ENCODE measurements at regions not wholly inside any gene's neighbourhood (a gene's known extent, or its start where the extent isn't known, plus 50 kb on each side); places are given as distances from the start of the nearest gene placed in this dataset.

DNA sequence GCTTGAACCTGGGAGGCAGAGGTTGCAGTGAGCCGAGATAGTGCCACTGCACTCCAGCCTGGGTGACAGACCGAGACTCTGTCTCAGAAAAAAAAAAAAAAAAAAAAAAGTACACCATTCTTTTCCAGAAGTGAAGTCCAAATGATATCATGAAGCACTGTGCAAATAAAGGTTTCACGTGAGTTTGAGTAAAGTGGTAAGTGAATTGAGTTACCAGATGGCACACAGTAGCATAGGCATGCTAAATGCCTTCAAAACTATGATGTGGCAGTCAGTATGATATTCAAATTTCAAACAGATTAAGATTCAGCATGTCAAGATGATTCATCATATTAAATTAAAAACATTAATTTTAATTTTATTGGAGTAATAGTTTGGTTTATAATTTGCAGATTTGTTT lies 195.2 kb downstream of the TAF11L14 start:
- Histone ChIP-seq H3K4me3 (ENCODE audit: low read depth, low read length) (no peak overlapping the region), H3K27ac (no peak overlapping the region), H3K27me3 (replicated peaks) (no peaks in the 10 kb centered on the region), H3K36me3 (replicated peaks) (no peaks in the 10 kb centered on the region)
- no peak for TF ChIP-seq CTCF (IDR thresholded peaks at IDR 0.05; ENCODE audit: low read depth, low read length, missing control alignments)
- in situ Hi-C loops (cut with HindIII; ENCODE audit: low pct_ligation_motif_present, low sequenced_read_pairs) = no loop called here
- DNase-seq = no peak

GRCh38 chr5:17831279-17831678 lies 197.0 kb downstream of the TAF11L14 start:
- DNase-seq = no peak
- no peak overlapping the region for H3K27ac ChIP-seq
- no peaks in the 10 kb centered on the region for H3K27me3 ChIP-seq (replicated peaks)
- no peaks in the 10 kb centered on the region for H3K36me3 ChIP-seq (replicated peaks)
- no peak overlapping the region for H3K4me3 ChIP-seq (ENCODE audit: low read depth, low read length)
- TF ChIP-seq CTCF (IDR thresholded peaks at IDR 0.05; ENCODE audit: low read depth, low read length, missing control alignments) = no peak
- in situ Hi-C loops (cut with HindIII; ENCODE audit: low pct_ligation_motif_present, low sequenced_read_pairs) = no loop called here

- H3K27me3 ChIP-seq (replicated peaks) = no peaks in the 10 kb centered on the region
- no peak for TF ChIP-seq CTCF (IDR thresholded peaks at IDR 0.05; ENCODE audit: low read depth, low read length, missing control alignments)
- DNase-seq = peak; percentile 70
- in situ Hi-C loops (cut with HindIII; ENCODE audit: low pct_ligation_motif_present, low sequenced_read_pairs) = no loop called here
- peak overlapping the region; percentile 13 for H3K27ac ChIP-seq
- no peaks in the 10 kb centered on the region for H3K36me3 ChIP-seq (replicated peaks)
- no peak overlapping the region for H3K4me3 ChIP-seq (ENCODE audit: low read depth, low read length)
These were observed 198.9 kb downstream of the TAF11L14 start for GRCh38 chr5:17832949-17833745.

- no peaks in the 10 kb centered on the region for H3K27me3 ChIP-seq (replicated peaks)
- H3K4me3 ChIP-seq (ENCODE audit: low read depth, low read length) = no peak overlapping the region
- no peak for DNase-seq
- TF ChIP-seq CTCF (IDR thresholded peaks at IDR 0.05; ENCODE audit: low read depth, low read length, missing control alignments) = no peak
- H3K36me3 ChIP-seq (replicated peaks) = no peaks in the 10 kb centered on the region
- in situ Hi-C loops (cut with HindIII; ENCODE audit: low pct_ligation_motif_present, low sequenced_read_pairs) = no loop called here
- no peak overlapping the region for H3K27ac ChIP-seq
These were observed 203.5 kb downstream of the TAF11L14 start for GRCh38 chr5:17837757-17838156.

DNA sequence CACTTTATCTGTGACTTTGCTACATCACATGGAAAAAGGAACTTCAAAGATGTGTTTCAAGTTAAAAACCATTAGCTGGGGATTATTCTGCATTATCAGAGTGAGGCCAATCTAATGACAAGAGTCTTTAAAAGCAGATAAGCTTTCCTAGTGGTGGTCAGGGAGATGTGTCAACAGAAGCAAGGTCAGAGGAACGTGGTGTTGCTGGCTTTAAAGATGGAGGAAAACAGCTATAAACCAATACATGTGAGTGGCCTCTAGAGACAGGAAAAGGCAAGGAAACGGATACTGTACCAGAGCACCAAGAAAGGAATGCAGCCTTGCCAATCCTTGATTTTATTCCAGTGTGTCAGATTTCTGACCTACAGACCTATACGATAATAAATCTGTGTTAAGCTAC lies 204.2 kb downstream of the TAF11L14 start:
- peak; percentile 53 for DNase-seq
- Histone ChIP-seq H3K4me3 (ENCODE audit: low read depth, low read length) (no peak overlapping the region), H3K27me3 (replicated peaks) (no peaks in the 10 kb centered on the region), H3K36me3 (replicated peaks) (no peaks in the 10 kb centered on the region), H3K27ac (no peak overlapping the region)
- in situ Hi-C loops (cut with HindIII; ENCODE audit: low pct_ligation_motif_present, low sequenced_read_pairs) = no loop called here
- TF ChIP-seq CTCF (IDR thresholded peaks at IDR 0.05; ENCODE audit: low read depth, low read length, missing control alignments) = no peak

DNA sequence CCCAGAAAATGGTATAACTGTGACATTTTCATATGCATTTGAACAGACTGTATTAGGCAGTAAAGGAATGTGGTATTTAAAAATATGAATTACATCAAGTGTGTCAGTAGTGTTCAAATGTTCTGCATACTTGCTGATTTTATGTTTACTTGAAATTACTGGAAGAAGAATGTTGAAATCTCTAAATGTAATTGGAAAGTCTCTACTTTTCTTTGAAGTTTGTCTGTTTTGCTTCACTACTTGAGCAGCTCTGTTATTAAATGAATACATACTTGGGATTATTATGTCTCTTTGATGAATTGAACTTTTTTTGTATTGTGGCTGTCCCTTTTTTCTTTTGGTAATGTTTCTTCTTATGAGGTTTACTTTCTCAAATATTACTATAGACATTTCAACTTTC lies 205.6 kb downstream of the TAF11L14 start:
- no peak for DNase-seq
- H3K27ac ChIP-seq = no peak overlapping the region
- H3K27me3 ChIP-seq (replicated peaks) = no peaks in the 10 kb centered on the region
- in situ Hi-C loops (cut with HindIII; ENCODE audit: low pct_ligation_motif_present, low sequenced_read_pairs) = no loop called here
- H3K36me3 ChIP-seq (replicated peaks) = no peaks in the 10 kb centered on the region
- no peak overlapping the region for H3K4me3 ChIP-seq (ENCODE audit: low read depth, low read length)
- no peak for TF ChIP-seq CTCF (IDR thresholded peaks at IDR 0.05; ENCODE audit: low read depth, low read length, missing control alignments)
